ENCODE measurements at regions not wholly inside any gene's neighbourhood (a gene's known extent, or its start where the extent isn't known, plus 50 kb on each side); places are given as distances from the start of the nearest gene placed in this dataset.

GRCh38 chr7:17242504-17242903, 55.9 kb upstream of the AHR start:
- DNase-seq = no peak

DNA sequence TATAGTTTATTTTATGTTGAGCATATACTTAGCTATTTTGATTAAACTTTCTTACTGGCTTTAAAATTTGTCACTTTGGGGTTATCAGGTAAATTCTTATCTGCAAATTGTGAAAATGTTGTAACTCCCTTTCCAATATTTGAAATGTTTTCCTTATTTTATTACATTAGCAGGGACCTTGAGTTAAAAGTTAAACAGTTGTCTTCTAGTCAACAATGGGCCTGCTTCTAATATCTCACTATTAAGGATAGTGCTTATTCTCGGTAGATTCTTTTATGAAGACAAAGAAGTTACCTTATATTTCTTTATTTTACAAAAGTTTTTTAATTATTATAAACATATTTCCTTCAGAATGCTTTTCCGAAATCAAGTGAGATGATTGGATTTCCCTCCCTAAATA, 53.7 kb upstream of the AHR start:
- DNase-seq = no peak

- DNase-seq = no peak
Observed at GRCh38 chr7:17247357-17247756, 51.1 kb upstream of the AHR start.

GRCh38 chr7:17248527-17248926, 49.9 kb upstream of the AHR start:
- no peak for DNase-seq

Data from NCI-H226 (cell line).